ENCODE measurements at regions not wholly inside any gene's neighbourhood (a gene's known extent, or its start where the extent isn't known, plus 50 kb on each side); places are given as distances from the start of the nearest gene placed in this dataset.

DNA sequence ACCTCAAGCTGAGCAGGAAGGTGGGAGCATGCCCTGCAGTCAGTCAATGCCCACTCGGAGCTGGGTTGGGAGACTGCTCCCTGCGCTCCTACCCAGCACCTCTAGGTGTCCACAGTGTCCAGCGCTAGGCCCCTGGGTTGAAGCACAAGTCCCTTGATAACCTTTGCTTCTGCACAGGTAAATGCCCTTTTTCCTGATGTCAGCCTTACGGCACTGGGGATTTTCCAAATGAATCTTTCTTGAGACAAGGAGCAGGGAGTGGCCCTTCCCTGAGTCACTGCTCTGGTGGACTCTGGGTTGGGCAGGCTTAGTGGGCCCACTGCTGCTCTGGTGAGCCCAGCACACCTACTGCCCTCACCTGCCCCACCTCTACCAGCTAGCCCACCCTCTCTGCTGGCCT, 61.9 kb upstream of the OPN4 start:
- TF ChIP-seq, protein P1, sequence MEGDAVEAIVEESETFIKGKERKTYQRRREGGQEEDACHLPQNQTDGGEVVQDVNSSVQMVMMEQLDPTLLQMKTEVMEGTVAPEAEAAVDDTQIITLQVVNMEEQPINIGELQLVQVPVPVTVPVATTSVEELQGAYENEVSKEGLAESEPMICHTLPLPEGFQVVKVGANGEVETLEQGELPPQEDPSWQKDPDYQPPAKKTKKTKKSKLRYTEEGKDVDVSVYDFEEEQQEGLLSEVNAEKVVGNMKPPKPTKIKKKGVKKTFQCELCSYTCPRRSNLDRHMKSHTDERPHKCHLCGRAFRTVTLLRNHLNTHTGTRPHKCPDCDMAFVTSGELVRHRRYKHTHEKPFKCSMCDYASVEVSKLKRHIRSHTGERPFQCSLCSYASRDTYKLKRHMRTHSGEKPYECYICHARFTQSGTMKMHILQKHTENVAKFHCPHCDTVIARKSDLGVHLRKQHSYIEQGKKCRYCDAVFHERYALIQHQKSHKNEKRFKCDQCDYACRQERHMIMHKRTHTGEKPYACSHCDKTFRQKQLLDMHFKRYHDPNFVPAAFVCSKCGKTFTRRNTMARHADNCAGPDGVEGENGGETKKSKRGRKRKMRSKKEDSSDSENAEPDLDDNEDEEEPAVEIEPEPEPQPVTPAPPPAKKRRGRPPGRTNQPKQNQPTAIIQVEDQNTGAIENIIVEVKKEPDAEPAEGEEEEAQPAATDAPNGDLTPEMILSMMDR (IDR thresholded peaks at IDR 0.05; ENCODE audit: insufficient read depth, low read depth, low read length): no peak
- TF ChIP-seq EZH2 (IDR thresholded peaks at IDR 0.05; ENCODE audit: insufficient read depth, low read length): no peak

Data from astrocyte (in vitro differentiated cells and primary cell).